DND-41 (cell line): ENCODE measurements at regions not wholly inside any gene's neighbourhood (a gene's known extent, or its start where the extent isn't known, plus 50 kb on each side); places are given as distances from the start of the nearest gene placed in this dataset.

Experiments
- CTCF ChIP-seq: IDR thresholded peaks from 2 replicates; pipeline ENCODE4 v1.5.1; 2012; ENCODE audit warnings: borderline replicate concordance, low read length, moderate library complexity, mild to moderate bottlenecking; ENCODE audit not compliant: poor library complexity, severe bottlenecking; ENCODE audit errors: extremely low read depth
- EZH2 ChIP-seq: IDR thresholded peaks from 3 replicates; pipeline ENCODE4 v1.6.1; 2012; ENCODE audit warnings: borderline replicate concordance, low read depth, mild to moderate bottlenecking, moderate library complexity, low read length, inconsistent platforms; ENCODE audit not compliant: severe bottlenecking

DNA sequence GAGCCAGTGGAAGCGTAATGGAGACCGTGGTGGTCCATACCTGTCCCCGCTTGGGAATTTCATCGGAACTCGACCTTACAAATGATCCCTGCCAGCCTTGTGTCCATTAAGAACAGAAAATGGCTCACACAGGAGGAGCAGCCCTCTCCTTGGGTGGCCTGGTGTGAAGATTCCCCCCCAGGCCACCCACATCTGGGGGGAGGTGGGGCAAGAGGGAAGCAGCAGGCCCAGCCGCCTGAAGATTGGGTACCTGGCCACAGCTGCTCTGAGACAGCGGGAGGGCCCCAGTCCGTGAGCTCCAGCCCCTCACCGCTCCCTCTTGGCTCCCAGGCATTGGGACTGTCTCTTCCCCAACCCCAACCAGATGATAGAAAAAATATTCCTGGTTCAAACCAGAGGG lies 277.8 kb upstream of the FOXF1 start:
- TF ChIP-seq CTCF (no peak), EZH2 (no peak)
